H9 (cell line): ENCODE measurements at regions not wholly inside any gene's neighbourhood (a gene's known extent, or its start where the extent isn't known, plus 50 kb on each side); places are given as distances from the start of the nearest gene placed in this dataset.
A peak's percentile ranks its signal among the peaks of the same experiment; 100 is the strongest.

Experiments
- DNase-seq: peaks from one replicate; pipeline ENCODE4 v3.0.0-alpha.2; 2017
- H2AFZ ChIP-seq: one replicate; pipeline ENCODE4 v1.6.1; 2013; ENCODE audit warnings: mild to moderate bottlenecking, low read length, control low read depth, moderate library complexity
- H2AK5ac ChIP-seq: 2 replicates; pipeline ENCODE4 v1.6.1; 2013; ENCODE audit warnings: low read length, control low read depth, mixed read lengths; ENCODE audit not compliant: insufficient read length
- H2BK120ac ChIP-seq: one replicate; pipeline ENCODE4 v1.6.1; 2013; ENCODE audit warnings: low read depth, mild to moderate bottlenecking, low read length, control low read depth, inconsistent platforms; ENCODE audit not compliant: poor library complexity, severe bottlenecking
- H2BK12ac ChIP-seq: 2 replicates; pipeline ENCODE4 v1.6.1; 2013; ENCODE audit warnings: low read length, control low read depth, mixed read lengths, low read depth; ENCODE audit not compliant: insufficient read length
- H2BK15ac ChIP-seq: 2 replicates; pipeline ENCODE4 v1.6.1; 2013; ENCODE audit warnings: low read depth, low read length, control low read depth
- H2BK20ac ChIP-seq: one replicate; pipeline ENCODE4 v1.6.1; 2013; ENCODE audit warnings: low read depth, mild to moderate bottlenecking, low read length, control low read depth, inconsistent platforms; ENCODE audit not compliant: poor library complexity, severe bottlenecking
- H2BK5ac ChIP-seq: 2 replicates; pipeline ENCODE4 v1.6.1; 2013; ENCODE audit warnings: low read length, control low read depth, mixed read lengths; ENCODE audit not compliant: insufficient read length
- H3K14ac ChIP-seq: 2 replicates; pipeline ENCODE4 v1.6.1; 2013; ENCODE audit warnings: low read length, control low read depth; ENCODE audit not compliant: insufficient read depth
- H3K18ac ChIP-seq: 2 replicates; pipeline ENCODE4 v1.6.1; 2013; ENCODE audit warnings: low read depth, mild to moderate bottlenecking, mixed read lengths, low read length, control low read depth; ENCODE audit not compliant: insufficient read length
- H3K23ac ChIP-seq: 2 replicates; pipeline ENCODE4 v1.6.1; 2013; ENCODE audit warnings: low read length, control low read depth, mixed read lengths, low read depth; ENCODE audit not compliant: insufficient read length
- H3K23me2 ChIP-seq: 2 replicates; pipeline ENCODE4 v1.6.1; 2013; ENCODE audit warnings: low read depth, mild to moderate bottlenecking, mixed read lengths, low read length, control low read depth; ENCODE audit not compliant: insufficient read length, poor library complexity, severe bottlenecking
- H3K27ac ChIP-seq: 2 replicates; pipeline ENCODE4 v1.5.1; 2013; ENCODE audit warnings: low read length, control low read depth, mixed read lengths, low read depth; ENCODE audit not compliant: insufficient read length
- H3K27me3 ChIP-seq: 2 replicates; pipeline ENCODE4 v1.6.1; 2013; ENCODE audit warnings: low read length, control low read depth, inconsistent platforms; ENCODE audit not compliant: insufficient read depth
- H3K4ac ChIP-seq: 2 replicates; pipeline ENCODE4 v1.6.1; 2013; ENCODE audit warnings: low read depth, mild to moderate bottlenecking, control low read depth, inconsistent platforms, low read length, moderate library complexity
- H3K4me1 ChIP-seq: 2 replicates; pipeline ENCODE4 v1.6.1; 2013; ENCODE audit warnings: low read length, control low read depth, inconsistent platforms; ENCODE audit not compliant: insufficient read depth
- H3K4me2 ChIP-seq: 2 replicates; pipeline ENCODE4 v1.6.1; 2013; ENCODE audit warnings: low read length, control low read depth, mixed read lengths; ENCODE audit not compliant: insufficient read length, insufficient read depth
- H3K56ac ChIP-seq: 2 replicates; pipeline ENCODE4 v1.6.1; 2013; ENCODE audit warnings: low read depth, mild to moderate bottlenecking, mixed read lengths, low read length, control low read depth; ENCODE audit not compliant: insufficient read length
- H3K79me1 ChIP-seq: 2 replicates; pipeline ENCODE4 v1.6.1; 2013; ENCODE audit warnings: low read depth, mild to moderate bottlenecking, moderate library complexity, low read length, control low read depth, inconsistent platforms; ENCODE audit not compliant: insufficient read depth, poor library complexity, severe bottlenecking
- H3K79me2 ChIP-seq: 2 replicates; pipeline ENCODE4 v1.6.1; 2013; ENCODE audit warnings: low read length, control low read depth, inconsistent platforms; ENCODE audit not compliant: insufficient read depth
- H3K9ac ChIP-seq: 2 replicates; pipeline ENCODE4 v1.6.1; 2013; ENCODE audit warnings: low read length, control low read depth, mixed read lengths; ENCODE audit not compliant: insufficient read length; ENCODE audit errors: extremely low read depth
- H3K9me3 ChIP-seq: one replicate; pipeline ENCODE4 v1.6.1; 2013; ENCODE audit warnings: low read depth, low read length, inconsistent platforms; ENCODE audit not compliant: control insufficient read depth
- H3T11ph ChIP-seq: one replicate; pipeline ENCODE4 v1.6.1; 2013; ENCODE audit warnings: mild to moderate bottlenecking, low read length, control low read depth, inconsistent platforms
- H4K20me1 ChIP-seq: one replicate; pipeline ENCODE4 v1.6.1; 2013; ENCODE audit not compliant: control insufficient read depth, insufficient read length, insufficient read depth
- H4K5ac ChIP-seq: 2 replicates; pipeline ENCODE4 v1.6.1; 2013; ENCODE audit warnings: low read depth, mild to moderate bottlenecking, mixed read lengths, low read length, control low read depth; ENCODE audit not compliant: insufficient read length
- H4K8ac ChIP-seq: replicated peaks from 2 replicates; pipeline ENCODE4 v1.6.1; 2013; ENCODE audit warnings: low read length, control low read depth, mixed read lengths, low read depth; ENCODE audit not compliant: insufficient read length
- H4K91ac ChIP-seq: 2 replicates; pipeline ENCODE4 v1.6.1; 2013; ENCODE audit warnings: low read depth, mild to moderate bottlenecking, moderate library complexity, mixed read lengths, low read length, control low read depth; ENCODE audit not compliant: insufficient read length
- H3K27ac Mint-ChIP-seq, 3 experiments: 2 replicates in 2 of 3; 3 replicates in 1 of 3; pipeline ENCODE4 v1.8.0; 2020 to 2021; ENCODE audit warnings: mixed read lengths in 3 of 3, mild to moderate bottlenecking in 1 of 3, moderate library complexity in 1 of 3
- H3K27me3 Mint-ChIP-seq: 2 replicates; pipeline ENCODE4 v1.8.0; 2021; ENCODE audit warnings: low read depth, mild to moderate bottlenecking, moderate library complexity, mixed read lengths
- H3K36me3 Mint-ChIP-seq, 3 experiments: 2 replicates in 2 of 3; 3 replicates in 1 of 3; pipeline ENCODE4 v1.8.0; 2020 to 2021; ENCODE audit warnings: low read depth in 3 of 3, mixed read lengths in 3 of 3; ENCODE audit not compliant: insufficient read depth in 1 of 3
- H3K4me1 Mint-ChIP-seq, 2 experiments: 2 replicates each; pipeline ENCODE4 v1.8.0; 2020; ENCODE audit warnings: mixed read lengths in 2 of 2
- H3K4me3 Mint-ChIP-seq, 2 experiments: 2 replicates in 1 of 2; 3 replicates in 1 of 2; pipeline ENCODE4 v1.8.0; 2020 to 2021; ENCODE audit warnings: mild to moderate bottlenecking in 2 of 2, mixed read lengths in 2 of 2, moderate library complexity in 1 of 2
- H3K9me3 Mint-ChIP-seq, 2 experiments: 2 replicates in 1 of 2; 3 replicates in 1 of 2; pipeline ENCODE4 v1.8.0; 2020; ENCODE audit warnings: mild to moderate bottlenecking in 2 of 2, mixed read lengths in 2 of 2, moderate library complexity in 1 of 2
- CTCF ChIP-seq: fragments of 200-600 bp; sonication (generic); conservative IDR thresholded peaks from 3 replicates; pipeline ENCODE4 v1.8.0; 2021; ENCODE audit warnings: antibody characterized with exemption, mild to moderate bottlenecking
- WGBS: extraction: QIAGEN DNeasy Blood & Tissue Kit; methylation state at CpG from one replicate; pipeline ENCODE4 v1.1.7; 2013; ENCODE audit warnings: missing lambda C conversion rate, low lambda C conversion rate, mixed read lengths; ENCODE audit not compliant: insufficient read length; ENCODE audit errors: extremely low coverage; 5-methylcytosine and 5-hydroxymethylcytosine counted together

- Mint-ChIP-seq H3K4me3 (no peak overlapping the region), H3K4me1 (peaks cover 19 to 21% of the 10 kb centered on the region in 2 experiments), H3K36me3 (no peaks in the 10 kb centered on the region; a peak in 1 of 7 replicates), H3K27me3 (no peaks in the 10 kb centered on the region), H3K9me3 (no peaks in the 10 kb centered on the region; a peak in 1 of 5 replicates), H3K27ac (no peak overlapping the region)
- no peak overlapping the region for H4K8ac ChIP-seq
- no peak overlapping the region for H2AFZ ChIP-seq
- H2BK20ac ChIP-seq: no peak overlapping the region
- H4K20me1 ChIP-seq: no peaks in the 10 kb centered on the region
- no peak overlapping the region for H3K56ac ChIP-seq
- H3K79me2 ChIP-seq: no peaks in the 10 kb centered on the region
- no peak overlapping the region for H3K4me2 ChIP-seq
- no peak overlapping the region for H3T11ph ChIP-seq
- H3K4me1 ChIP-seq: no peaks in the 10 kb centered on the region; the same call in 1 of the 2 replicates
- H3K23me2 ChIP-seq: no peaks in the 10 kb centered on the region
- H2BK12ac ChIP-seq: no peak overlapping the region
- no peak for TF ChIP-seq CTCF
- no peaks in the 10 kb centered on the region for H3K79me1 ChIP-seq
- H4K5ac ChIP-seq: no peak overlapping the region
- no peak overlapping the region for H3K27ac ChIP-seq
- no peak overlapping the region for H4K91ac ChIP-seq
- H3K18ac ChIP-seq: no peak overlapping the region
- no peaks in the 10 kb centered on the region for H3K27me3 ChIP-seq
- DNase-seq: peak; percentile 59
- H2BK5ac ChIP-seq: no peak overlapping the region
- H3K9me3 ChIP-seq: no peaks in the 10 kb centered on the region
- H2BK120ac ChIP-seq: no peak overlapping the region
- H3K9ac ChIP-seq: no peak overlapping the region
- no CpG with 5 or more reads among the region's 3 CpGs for WGBS
- H3K23ac ChIP-seq: no peak overlapping the region
- no peak overlapping the region for H2AK5ac ChIP-seq
- H3K14ac ChIP-seq: no peak overlapping the region
- H3K4ac ChIP-seq: no peak overlapping the region
- no peak overlapping the region for H2BK15ac ChIP-seq
These were observed 130.2 kb upstream of the CFAP20DC start for GRCh38 chr3:59180006-59180405.
